Endothelial cell of umbilical vein (primary cell): ENCODE measurements at regions not wholly inside any gene's neighbourhood (a gene's known extent, or its start where the extent isn't known, plus 50 kb on each side); places are given as distances from the start of the nearest gene placed in this dataset.

Source experiments
- BruUV-seq: library from RNA; stranded (reverse); fragments of 400-500 nt; replicated peaks from 2 replicates; lab custom pipeline; 2021; lab: Mats Ljungman, UMichigan
- CTCF ChIA-PET: fragments of 300-600, 350-600 bp; sonication (Branson Sonifier 250); formaldehyde crosslinking; loops from one replicate; lab custom pipeline; 2021; ENCODE audit warnings: antibody characterized with exemption, inconsistent platforms; lab: Charles Lee
- POLR2A ChIA-PET: fragments of 300-600, 350-600 bp; sonication (Branson Sonifier 250); formaldehyde crosslinking; loops from one replicate; lab custom pipeline; 2021; ENCODE audit warnings: antibody characterized with exemption, inconsistent platforms; lab: Charles Lee
- DNase-seq: peaks from one replicate; pipeline ENCODE4 v3.0.0-alpha.2; 2011; ENCODE audit warnings: low read depth, low spot score
- FAIRE-seq: peaks from 2 replicates; lab custom pipeline; 2011; peaks lifted over from hg19 to GRCh38; lab: Jason Lieb, UNC
- H2AFZ ChIP-seq: 2 replicates; pipeline ENCODE4 v1.6.0; 2012; ENCODE audit warnings: low read depth, low read length, control low read depth, inconsistent platforms
- H3K27ac ChIP-seq: 2 replicates; pipeline ENCODE4 v1.5.1; 2011; ENCODE audit warnings: low read depth, mild to moderate bottlenecking, control low read depth, low read length, moderate library complexity; ENCODE audit not compliant: insufficient read depth
- H3K27me3 ChIP-seq, 2 experiments: 2 replicates each; pipeline versions ENCODE4 v1.6.0 to v1.6.1; 2011; ENCODE audit warnings: low read length in 2 of 2, mixed read lengths in 1 of 2; ENCODE audit not compliant: control insufficient read depth in 2 of 2, insufficient read depth in 2 of 2
- H3K36me3 ChIP-seq, 2 experiments: 2 replicates in 1 of 2; 3 replicates in 1 of 2; pipeline ENCODE4 v1.5.1; 2011; ENCODE audit warnings: low read length in 2 of 2, mild to moderate bottlenecking in 1 of 2, moderate library complexity in 1 of 2; ENCODE audit not compliant: control insufficient read depth in 2 of 2, insufficient read depth in 2 of 2; ENCODE audit errors: extremely low read depth in 1 of 2
- H3K4me1 ChIP-seq: 3 replicates; pipeline ENCODE4 v1.5.1; 2011; ENCODE audit warnings: mild to moderate bottlenecking, low read length; ENCODE audit not compliant: control insufficient read depth, insufficient read depth; ENCODE audit errors: extremely low read depth
- H3K4me2 ChIP-seq: 2 replicates; pipeline ENCODE4 v1.6.1; 2011; ENCODE audit warnings: low read length, control low read depth, mixed read lengths; ENCODE audit not compliant: insufficient read depth
- H3K4me3 ChIP-seq, 3 experiments: fragments of 200-600 bp in 1 of 3; sonication (generic), shearing (Covaris generic) in 1 of 3; replicated peaks in 1 of 3; 2 replicates each; pipeline ENCODE4 v1.5.1; 2011 to 2016; ENCODE audit warnings: control low read depth in 3 of 3, low read length in 3 of 3, mild to moderate bottlenecking in 2 of 3, inconsistent platforms in 1 of 3, low read depth in 1 of 3, moderate library complexity in 1 of 3; ENCODE audit not compliant: insufficient read depth in 1 of 3
- H3K79me2 ChIP-seq: 2 replicates; pipeline ENCODE4 v1.6.0; 2012; ENCODE audit warnings: low read length, inconsistent platforms; ENCODE audit not compliant: control insufficient read depth, insufficient read depth
- H3K9ac ChIP-seq: replicated peaks from 2 replicates; pipeline ENCODE3; 2011; ENCODE audit warnings: low read length, control low read depth; ENCODE audit not compliant: insufficient read depth; ENCODE audit errors: extremely low read depth
- H3K9me1 ChIP-seq: replicated peaks from 3 replicates; pipeline ENCODE4 v1.6.0; 2011; ENCODE audit warnings: mild to moderate bottlenecking, low read length; ENCODE audit not compliant: control insufficient read depth, insufficient read depth; ENCODE audit errors: extremely low read depth
- H3K9me3 ChIP-seq: replicated peaks from 2 replicates; pipeline ENCODE4 v1.5.1; 2012; ENCODE audit warnings: low read length, inconsistent platforms; ENCODE audit not compliant: control insufficient read depth, insufficient read depth
- H4K20me1 ChIP-seq: replicated peaks from 2 replicates; pipeline ENCODE3; 2011; ENCODE audit warnings: mild to moderate bottlenecking, low read length; ENCODE audit not compliant: control insufficient read depth, insufficient read depth; ENCODE audit errors: extremely low read depth
- CTCF ChIP-seq, 2 donors: IDR thresholded peaks; 1 replicate in 1 of 2; 2 replicates in 1 of 2; pipeline ENCODE4 v1.5.1; 2011; ENCODE audit warnings: low read length in 2 of 2, mild to moderate bottlenecking in 2 of 2, moderate library complexity in 2 of 2, control low read depth in 1 of 2, inconsistent platforms in 1 of 2, low read depth in 1 of 2; ENCODE audit not compliant: insufficient read depth in 1 of 2; ENCODE audit errors: extremely low read depth in 1 of 2
- EZH2 ChIP-seq: IDR thresholded peaks from 2 replicates; pipeline ENCODE4 v1.6.1; 2012; ENCODE audit warnings: borderline replicate concordance, low read depth, mild to moderate bottlenecking, moderate library complexity, low read length, inconsistent platforms; ENCODE audit not compliant: severe bottlenecking
- FOS ChIP-seq: IDR thresholded peaks from 2 replicates; pipeline ENCODE4 v1.6.1; 2011; ENCODE audit warnings: mild to moderate bottlenecking, low read length, moderate library complexity, borderline replicate concordance; ENCODE audit not compliant: insufficient read depth
- GATA2 ChIP-seq: IDR thresholded peaks from 2 replicates; pipeline ENCODE4 v1.7.0; 2011; ENCODE audit warnings: low read depth, mild to moderate bottlenecking, moderate library complexity, mixed read lengths, low read length; ENCODE audit not compliant: insufficient read length, insufficient read depth
- JUN ChIP-seq: IDR thresholded peaks from 2 replicates; pipeline ENCODE4 v1.6.1; 2011; ENCODE audit warnings: borderline replicate concordance, low read depth; ENCODE audit not compliant: insufficient read length, insufficient read depth
- MAX ChIP-seq: IDR thresholded peaks from 2 replicates; pipeline ENCODE4 v1.6.1; 2011; ENCODE audit not compliant: insufficient read depth, insufficient read length
- MYC ChIP-seq: IDR thresholded peaks from one replicate; pipeline ENCODE4 v1.6.1; 2011; ENCODE audit warnings: mild to moderate bottlenecking, low read depth, low read length
- POLR2A ChIP-seq: IDR thresholded peaks from 2 replicates; pipeline ENCODE4 v1.6.1; 2012; ENCODE audit warnings: low read depth, mild to moderate bottlenecking, control low read depth, low read length
- POLR2AphosphoS5 ChIP-seq: IDR thresholded peaks from 2 replicates; pipeline ENCODE4 v1.6.1; 2012; ENCODE audit warnings: low read depth, mild to moderate bottlenecking, control low read depth, low read length, moderate library complexity; ENCODE audit not compliant: insufficient read depth
- dilution Hi-C: fragments of 300-500 bp; cut with MboI; formaldehyde crosslinking; loops from one replicate; pipeline ENCODE4 v1.15.0; 2019; ENCODE audit warnings: low sequenced_read_pairs; ENCODE audit not compliant: extremely low pct_ligation_motif_present
- intact Hi-C: fragments of 100-400 bp; cut with micrococcal nuclease; formaldehyde crosslinking; loops from one replicate; pipeline ENCODE4 v1.10.0; 2022

GRCh38 chr2:236405357-236405756 is 141.2 kb upstream of the ASB18 start:
- H3K79me2 ChIP-seq, result no peaks in the 10 kb centered on the region
- H3K9me3 ChIP-seq, result no peaks in the 10 kb centered on the region
- CTCF ChIA-PET, result no interaction called here
- FAIRE-seq (no peak), DNase-seq (no peak)
- H3K4me3 ChIP-seq, result no peak overlapping the region
- H3K9ac ChIP-seq, result no peak overlapping the region
- H3K4me1 ChIP-seq, result no peaks in the 10 kb centered on the region
- H3K4me2 ChIP-seq, result no peak overlapping the region
- no peaks in the 10 kb centered on the region for H4K20me1 ChIP-seq
- no TSS peak for BruUV-seq
- POLR2A ChIA-PET, result no interaction called here
- no peak overlapping the region for H3K27ac ChIP-seq
- TF ChIP-seq GATA2 (no peak), JUN (no peak)
- intact Hi-C loops (no loop called here), dilution Hi-C loops (no loop called here)
- H3K9me1 ChIP-seq, result no peaks in the 10 kb centered on the region
- no peak overlapping the region for H2AFZ ChIP-seq
- no peaks in the 10 kb centered on the region for H3K36me3 ChIP-seq
- no peaks in the 10 kb centered on the region for H3K27me3 ChIP-seq

GRCh38 chr2:236408090-236408489 is 143.9 kb upstream of the ASB18 start:
- intact Hi-C loops (no loop called here), dilution Hi-C loops (no loop called here)
- no peak for FAIRE-seq

More at GRCh38 chr2:236408090-236408489, 143.9 kb upstream of the ASB18 start:
- H2AFZ ChIP-seq, result no peak overlapping the region
- no peak overlapping the region for H3K27ac ChIP-seq
- H3K4me3 ChIP-seq, result no peak overlapping the region
- BruUV-seq, result no TSS peak
- POLR2A ChIA-PET, result no interaction called here
- CTCF ChIA-PET, result no interaction called here
- H3K9me3 ChIP-seq, result no peaks in the 10 kb centered on the region
- H4K20me1 ChIP-seq, result no peaks in the 10 kb centered on the region
- no peak overlapping the region for H3K4me2 ChIP-seq
- DNase-seq, result no peak
- no peaks in the 10 kb centered on the region for H3K9me1 ChIP-seq
- no peaks in the 10 kb centered on the region for H3K4me1 ChIP-seq
- peaks cover 0 to 2% of the 10 kb centered on the region in 2 experiments for H3K27me3 ChIP-seq
- no peaks in the 10 kb centered on the region for H3K79me2 ChIP-seq
- no peak overlapping the region for H3K9ac ChIP-seq
- TF ChIP-seq EZH2 (no peak), MYC (no peak), MAX (no peak), FOS (no peak), CTCF (IDR thresholded peaks at IDR 0.05; ENCODE audit: extremely low read depth in 1 of 2, insufficient read depth in 1 of 2, low read depth in 1 of 2, low read length in 2 of 2) (no peak), JUN (no peak), POLR2AphosphoS5 (no peak), POLR2A (no peak), GATA2 (no peak)
- no peaks in the 10 kb centered on the region for H3K36me3 ChIP-seq
